ENCODE measurements at regions not wholly inside any gene's neighbourhood (a gene's known extent, or its start where the extent isn't known, plus 50 kb on each side); places are given as distances from the start of the nearest gene placed in this dataset.

GRCh38 chr13:22655106-22655852 lies 525.5 kb upstream of the SGCG start:
- intact Hi-C loops (cut with micrococcal nuclease): no loop called here
- Mint-ChIP-seq H3K36me3 (ENCODE audit: low read depth) (no peaks in the 10 kb centered on the region), H3K4me1 (no peaks in the 10 kb centered on the region), H3K4me3 (no peak overlapping the region), H3K27me3 (no peaks in the 10 kb centered on the region), H3K27ac (no peak overlapping the region), H3K9me3 (peaks cover 3% of the 10 kb centered on the region)
- ChIA-PET CTCF (no interaction called here), POLR2A (no interaction called here)
- DNase-seq (no peak), ATAC-seq (ENCODE audit: low read depth) (no peak)
- TF ChIP-seq CTCF (IDR thresholded peaks at IDR 0.05): no peak

GRCh38 chr13:22662771-22663170 lies 518.0 kb upstream of the SGCG start:
- Mint-ChIP-seq H3K4me3 (no peak overlapping the region), H3K4me1 (no peaks in the 10 kb centered on the region), H3K27ac (no peak overlapping the region), H3K27me3 (no peaks in the 10 kb centered on the region), H3K36me3 (ENCODE audit: low read depth) (no peaks in the 10 kb centered on the region), H3K9me3 (peaks cover 2% of the 10 kb centered on the region)
- intact Hi-C loops (cut with micrococcal nuclease): no loop called here
- no peak for TF ChIP-seq CTCF (IDR thresholded peaks at IDR 0.05)
- no peak for ATAC-seq (ENCODE audit: low read depth)
- CTCF ChIA-PET: no interaction called here
- no peak for DNase-seq
- POLR2A ChIA-PET: no interaction called here

- no peaks in the 10 kb centered on the region for H3K27me3 Mint-ChIP-seq
- ChIA-PET POLR2A (no interaction called here), CTCF (no interaction called here)
- no peaks in the 10 kb centered on the region for H3K36me3 Mint-ChIP-seq (ENCODE audit: low read depth)
- no peak overlapping the region for H3K4me3 Mint-ChIP-seq
- no peak for TF ChIP-seq CTCF (IDR thresholded peaks at IDR 0.05)
- no peaks in the 10 kb centered on the region for H3K4me1 Mint-ChIP-seq
- intact Hi-C loops (cut with micrococcal nuclease): no loop called here
- no peak overlapping the region for H3K27ac Mint-ChIP-seq
- no peak for DNase-seq
- ATAC-seq (ENCODE audit: low read depth): no peak
- peaks cover 2% of the 10 kb centered on the region for H3K9me3 Mint-ChIP-seq
Measured at GRCh38 chr13:22665506-22665905, 515.3 kb upstream of the SGCG start.

GRCh38 chr13:22690756-22691155 lies 490.0 kb upstream of the SGCG start:
- POLR2A ChIA-PET: no interaction called here
- Mint-ChIP-seq H3K36me3 (ENCODE audit: low read depth) (no peaks in the 10 kb centered on the region), H3K27ac (no peak overlapping the region), H3K27me3 (no peaks in the 10 kb centered on the region), H3K9me3 (peaks cover 17% of the 10 kb centered on the region), H3K4me3 (no peak overlapping the region), H3K4me1 (no peaks in the 10 kb centered on the region)
- no peak for TF ChIP-seq CTCF (IDR thresholded peaks at IDR 0.05)
- intact Hi-C loops (cut with micrococcal nuclease): no loop called here
- ATAC-seq (ENCODE audit: low read depth) (no peak), DNase-seq (no peak)
- CTCF ChIA-PET: no interaction called here

GRCh38 chr13:22693691-22694090 lies 487.1 kb upstream of the SGCG start:
- ATAC-seq (ENCODE audit: low read depth) (no peak), DNase-seq (no peak)
- Mint-ChIP-seq H3K36me3 (ENCODE audit: low read depth) (no peaks in the 10 kb centered on the region), H3K4me1 (no peaks in the 10 kb centered on the region), H3K9me3 (peaks cover 17% of the 10 kb centered on the region), H3K4me3 (no peak overlapping the region), H3K27ac (no peak overlapping the region), H3K27me3 (no peaks in the 10 kb centered on the region)
- no peak for TF ChIP-seq CTCF (IDR thresholded peaks at IDR 0.05)
- ChIA-PET CTCF (no interaction called here), POLR2A (no interaction called here)
- intact Hi-C loops (cut with micrococcal nuclease): no loop called here
